ENCODE measurements at regions not wholly inside any gene's neighbourhood (a gene's known extent, or its start where the extent isn't known, plus 50 kb on each side); places are given as distances from the start of the nearest gene placed in this dataset.

DNA sequence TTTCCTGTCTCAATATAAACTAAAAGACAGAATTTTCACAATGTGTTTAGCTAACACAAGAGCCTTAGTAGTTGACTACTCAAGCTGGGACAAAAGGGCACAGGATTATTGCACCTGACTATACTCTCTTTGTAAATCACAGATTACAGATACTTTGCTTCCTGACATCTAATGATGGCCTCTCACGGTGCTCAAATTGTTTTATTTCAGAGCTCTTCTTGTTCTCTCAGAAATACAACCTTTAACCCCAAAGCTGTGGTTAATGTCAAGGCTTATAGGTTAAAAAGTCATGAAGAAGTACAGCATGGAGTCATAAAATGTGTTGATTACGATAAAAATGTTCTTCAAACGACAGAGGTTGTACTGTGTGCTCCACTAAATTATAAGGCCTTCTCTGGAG is 89.9 kb upstream of the CPNE8 start:
- H2AK5ac ChIP-seq (ENCODE audit: low read depth, low read length), result no peak overlapping the region
- H4K5ac ChIP-seq (ENCODE audit: insufficient read length, low read depth, low read length), result no peak overlapping the region
- H4K91ac ChIP-seq (replicated peaks; ENCODE audit: insufficient read length, low read length), result no peak overlapping the region
- POLR2A ChIA-PET (ENCODE audit: partially characterized antibody), result no interaction called here
- no peak overlapping the region; the same call in 1 of the 2 replicates for H2AFZ ChIP-seq (ENCODE audit: low read length)
- no peak overlapping the region for H3K23ac ChIP-seq (ENCODE audit: insufficient read length)
- no peak overlapping the region for H3K4me2 ChIP-seq (ENCODE audit: insufficient read depth in 1 of 2, low read depth in 2 of 2, low read length in 2 of 2)
- TF ChIP-seq ASH2L (IDR thresholded peaks at IDR 0.05; ENCODE audit: low read length) (no peak), SIN3A (conservative IDR thresholded peaks at IDR 0.05 in 1 of 2, IDR thresholded peaks at IDR 0.05 in 1 of 2; ENCODE audit: low read depth in 1 of 2, low read length in 2 of 2) (no peak), GTF2F1 (IDR thresholded peaks at IDR 0.05; ENCODE audit: borderline replicate concordance, low read depth, low read length) (no peak), EGR1 (IDR thresholded peaks at IDR 0.05; ENCODE audit: borderline replicate concordance, low read depth, low read length) (no peak)
- H3K9ac ChIP-seq (replicated peaks in 1 of 4; ENCODE audit: extremely low read depth in 1 of 4, low read depth in 3 of 4, low read length in 3 of 4), result no peak overlapping the region
- H4K8ac ChIP-seq (ENCODE audit: extremely low read depth, insufficient read depth, low read length), result no peak overlapping the region
- no peak overlapping the region for H3K18ac ChIP-seq (ENCODE audit: extremely low read depth, low read length)
- no peaks in the 10 kb centered on the region for H3K23me2 ChIP-seq (ENCODE audit: low read depth, low read length)
- no peaks in the 10 kb centered on the region for H3K9me3 ChIP-seq (ENCODE audit: insufficient read depth in 2 of 2, low read depth in 1 of 2, low read length in 1 of 2)
- H3K4me3 ChIP-seq (ENCODE audit: extremely low read depth in 1 of 4, insufficient read depth in 2 of 4, low read depth in 3 of 4, low read length in 4 of 4), result no peak overlapping the region
- no peaks in the 10 kb centered on the region for H3K79me1 ChIP-seq (ENCODE audit: low read depth, low read length)
- no peaks in the 10 kb centered on the region for H3K79me2 ChIP-seq (ENCODE audit: control insufficient read depth in 1 of 2, insufficient read depth in 2 of 2, low read length in 2 of 2)
- no peak overlapping the region for H2BK20ac ChIP-seq (ENCODE audit: low read length)
- no peak overlapping the region for H3K27ac ChIP-seq (ENCODE audit: low read depth, low read length)
- no peak overlapping the region for H2BK120ac ChIP-seq (replicated peaks; ENCODE audit: low read depth, low read length)
- H3K27me3 ChIP-seq (replicated peaks in 1 of 4; ENCODE audit: control insufficient read depth in 3 of 4, extremely low read depth in 1 of 4, insufficient read depth in 3 of 4, low read length in 3 of 4), result no peaks in the 10 kb centered on the region
- no peak overlapping the region for H2BK12ac ChIP-seq (ENCODE audit: low read depth, low read length)
- no peak overlapping the region for H3K4ac ChIP-seq (replicated peaks; ENCODE audit: insufficient read length, low read depth, low read length)
- H3K56ac ChIP-seq (replicated peaks; ENCODE audit: insufficient read length, low read depth, low read length), result no peak overlapping the region
- no peaks in the 10 kb centered on the region for H3K4me1 ChIP-seq (replicated peaks in 1 of 4; ENCODE audit: control insufficient read depth in 3 of 4, insufficient read depth in 4 of 4, low read length in 3 of 4)
- H3K14ac ChIP-seq (ENCODE audit: insufficient read length), result no peak overlapping the region
- H3K36me3 ChIP-seq (ENCODE audit: control insufficient read depth in 2 of 4, insufficient read depth in 4 of 4, low read length in 3 of 4), result no peaks in the 10 kb centered on the region
- CTCF ChIA-PET (ENCODE audit: partially characterized antibody), result interaction anchor here (0.8 kb wide), 1 partner anchor 10 kb away, joined by 3 read pairs; no protein-coding TSS in a partner anchor
- H2BK5ac ChIP-seq (ENCODE audit: low read depth, low read length), result no peak overlapping the region
- 63% methylated on average over 3 of the region's 3 CpGs; no CpG with 5 or more reads in 1 of the 2 experiments for WGBS, 2 experiments (ENCODE audit: extremely low coverage in 1 of 2, insufficient coverage in 1 of 2, insufficient read length in 1 of 2, insufficient replicate concordance in 2 of 2, low coverage in 1 of 2, low lambda C conversion rate in 2 of 2, missing lambda C conversion rate in 1 of 2)
- no peaks in the 10 kb centered on the region for H4K20me1 ChIP-seq (replicated peaks in 1 of 2; ENCODE audit: control insufficient read depth in 1 of 2, insufficient read depth in 2 of 2, low read length in 2 of 2)
- FAIRE-seq (no peak), DNase-seq (ENCODE audit: low read depth in 1 of 2, low spot score in 2 of 2) (no peak)
- no peak overlapping the region for H2BK15ac ChIP-seq (ENCODE audit: low read length)
